ENCODE measurements at regions not wholly inside any gene's neighbourhood (a gene's known extent, or its start where the extent isn't known, plus 50 kb on each side); places are given as distances from the start of the nearest gene placed in this dataset.

GRCh38 chr4:102157984-102158383 lies 187.3 kb downstream of the SLC39A8 start:
- TF ChIP-seq CTCF (IDR thresholded peaks at IDR 0.05; ENCODE audit: extremely low read depth in 1 of 2, insufficient read depth in 1 of 2, low read depth in 1 of 2, low read length in 2 of 2): no peak
- TF ChIP-seq POLR2A (IDR thresholded peaks at IDR 0.05; ENCODE audit: low read depth, low read length): no peak
- TF ChIP-seq MAX (IDR thresholded peaks at IDR 0.05; ENCODE audit: insufficient read depth, insufficient read length): no peak
- no peak for TF ChIP-seq POLR2AphosphoS5 (IDR thresholded peaks at IDR 0.05; ENCODE audit: insufficient read depth, low read depth, low read length)
- no peak for TF ChIP-seq MYC (IDR thresholded peaks at IDR 0.05; ENCODE audit: low read depth, low read length)
- no peak for TF ChIP-seq FOS (IDR thresholded peaks at IDR 0.05; ENCODE audit: borderline replicate concordance, insufficient read depth, low read length)
- no peak for TF ChIP-seq JUN (IDR thresholded peaks at IDR 0.05; ENCODE audit: borderline replicate concordance, insufficient read depth, insufficient read length, low read depth)
- TF ChIP-seq EZH2 (IDR thresholded peaks at IDR 0.05; ENCODE audit: borderline replicate concordance, low read depth, low read length, severe bottlenecking): no peak
